ENCODE measurements at regions not wholly inside any gene's neighbourhood (a gene's known extent, or its start where the extent isn't known, plus 50 kb on each side); places are given as distances from the start of the nearest gene placed in this dataset.
"Not testable (repeated sequence)": the region's sequence is repeated elsewhere in the genome, so short reads cannot be mapped to it uniquely, and the experiment has no call there.

DNA sequence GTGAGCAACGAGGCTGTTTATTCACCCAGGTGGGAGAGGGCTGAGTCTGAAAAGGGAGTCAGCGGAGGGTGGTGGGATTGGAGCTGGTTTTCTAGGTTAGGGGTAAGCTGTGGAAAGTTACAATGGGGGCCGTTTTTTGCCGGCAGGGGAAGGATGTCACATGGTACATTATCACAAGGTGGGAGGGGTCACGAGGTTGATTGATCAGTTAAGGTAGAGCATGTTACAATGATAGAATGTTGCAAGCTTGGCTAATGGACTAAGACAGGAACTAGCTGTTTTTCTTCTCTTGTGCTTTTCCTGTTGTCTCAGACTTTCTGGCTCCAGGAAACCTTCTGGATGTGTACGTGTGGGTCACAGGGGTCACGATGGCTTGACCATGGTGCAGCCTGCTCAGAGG lies 536.3 kb upstream of the HTR2C start:
- Histone ChIP-seq H3K27me3 (ENCODE audit: control insufficient read depth, insufficient read depth, low read length) (no peaks in the 10 kb centered on the region), H3K36me3 (ENCODE audit: control insufficient read depth, insufficient read depth, low read length) (peaks cover 18% of the 10 kb centered on the region), H3K9ac (ENCODE audit: low read depth, low read length) (no peak overlapping the region), H3K9me3 (ENCODE audit: control insufficient read depth, insufficient read depth, low read length) (no peaks in the 10 kb centered on the region), H3K4me3 (ENCODE audit: low read depth, low read length) (peak overlapping the region; percentile 45), H3K4me1 (ENCODE audit: control insufficient read depth, insufficient read depth, low read length) (peaks cover 19% of the 10 kb centered on the region)

DNA sequence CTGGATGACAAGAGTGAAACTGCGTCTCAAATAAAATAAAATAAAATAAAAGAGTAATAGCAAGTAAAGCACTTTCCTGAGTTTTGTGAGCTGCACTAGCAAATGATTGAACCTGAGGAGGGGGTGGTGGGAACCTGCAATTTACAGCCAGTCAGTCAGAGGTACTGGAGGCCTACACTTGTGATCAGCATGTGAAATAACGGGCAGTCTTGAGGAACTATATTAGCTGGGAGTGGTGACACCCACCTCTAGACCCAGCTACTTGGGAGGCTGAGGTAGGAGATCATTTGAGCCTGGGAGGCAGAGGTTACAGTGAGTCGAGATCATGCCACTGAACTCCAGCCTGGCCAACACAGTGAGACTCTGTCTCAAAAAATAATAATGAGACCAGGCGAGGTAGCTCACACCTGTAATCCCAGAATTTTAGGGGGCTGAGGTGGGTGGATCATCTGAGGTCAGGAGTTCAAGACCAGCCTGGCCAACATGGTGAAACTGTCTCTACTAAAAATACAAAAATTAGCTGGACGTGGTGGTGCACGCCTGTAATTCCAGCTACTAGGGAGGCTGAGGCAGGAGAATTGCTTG lies 537.1 kb upstream of the HTR2C start:
- H3K4me3 ChIP-seq (ENCODE audit: low read depth, low read length) = peak overlapping the region; percentile 4
- no peaks in the 10 kb centered on the region for H3K9me3 ChIP-seq (ENCODE audit: control insufficient read depth, insufficient read depth, low read length)
- H3K4me1 ChIP-seq (ENCODE audit: control insufficient read depth, insufficient read depth, low read length) = peaks cover 19% of the 10 kb centered on the region
- H3K36me3 ChIP-seq (ENCODE audit: control insufficient read depth, insufficient read depth, low read length) = peaks cover 18% of the 10 kb centered on the region
- no peak overlapping the region for H3K9ac ChIP-seq (ENCODE audit: low read depth, low read length)
- H3K27me3 ChIP-seq (ENCODE audit: control insufficient read depth, insufficient read depth, low read length) = no peaks in the 10 kb centered on the region

DNA sequence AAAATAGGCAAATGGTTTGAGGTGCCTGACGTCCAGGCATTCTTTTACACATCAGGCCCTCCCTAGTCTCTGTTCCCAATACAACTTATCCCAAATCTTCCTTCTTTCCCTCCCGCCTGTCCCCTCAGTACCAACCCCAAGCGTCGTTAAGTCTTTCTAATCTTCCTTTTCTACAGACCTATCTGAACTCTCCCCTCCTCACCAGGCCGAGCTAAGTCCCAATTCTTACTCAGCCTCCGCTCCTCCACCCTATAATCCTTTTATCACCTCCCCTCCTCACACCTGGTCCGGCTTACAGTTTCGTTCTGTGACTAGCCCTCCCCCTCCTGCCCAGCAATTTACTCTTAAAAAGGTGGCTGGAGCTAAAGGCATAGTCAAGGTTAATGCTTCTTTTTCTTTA lies 542.4 kb upstream of the HTR2C start:
- not testable (repeated sequence) for H3K9me3 ChIP-seq (ENCODE audit: control insufficient read depth, insufficient read depth, low read length); H3K27me3 ChIP-seq (ENCODE audit: control insufficient read depth, insufficient read depth, low read length); H3K36me3 ChIP-seq (ENCODE audit: control insufficient read depth, insufficient read depth, low read length)
- Histone ChIP-seq H3K4me1 (ENCODE audit: control insufficient read depth, insufficient read depth, low read length) (peaks cover 15% of the 10 kb centered on the region), H3K4me3 (ENCODE audit: low read depth, low read length) (peak overlapping the region; percentile 82), H3K9ac (ENCODE audit: low read depth, low read length) (peak overlapping the region; percentile 77)

DNA sequence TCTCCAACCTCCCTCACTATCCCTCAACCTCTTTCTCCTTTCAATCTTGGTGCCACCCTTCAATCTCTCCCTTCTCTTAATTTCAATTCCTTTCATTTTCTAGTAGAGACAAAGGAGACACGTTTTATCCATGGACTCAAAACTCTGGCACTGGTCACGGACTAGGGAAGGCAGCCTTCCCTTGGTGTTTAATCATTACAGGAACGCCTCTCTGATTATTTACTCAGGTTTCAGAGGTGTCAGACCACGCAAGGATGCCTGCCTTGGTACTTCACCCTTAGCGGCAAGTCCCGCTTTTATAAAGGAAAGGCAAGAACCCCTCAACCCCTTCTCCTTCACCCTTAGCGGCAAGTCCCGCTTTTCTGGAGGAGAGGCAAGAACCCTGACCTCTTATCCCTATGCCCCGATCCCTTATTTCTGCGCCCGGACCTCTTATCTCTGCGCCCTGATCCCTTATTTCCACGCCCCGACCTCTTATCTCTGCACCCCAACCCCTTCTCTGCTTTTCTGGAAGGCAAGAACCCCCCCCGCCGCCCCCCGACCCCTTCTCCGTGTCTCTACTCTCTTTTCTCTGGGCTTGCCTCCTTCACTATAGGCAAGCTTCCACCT lies 543.1 kb upstream of the HTR2C start:
- H3K9me3 ChIP-seq (ENCODE audit: control insufficient read depth, insufficient read depth, low read length); H3K36me3 ChIP-seq (ENCODE audit: control insufficient read depth, insufficient read depth, low read length); H3K27me3 ChIP-seq (ENCODE audit: control insufficient read depth, insufficient read depth, low read length): not testable (repeated sequence)
- Histone ChIP-seq H3K4me1 (ENCODE audit: control insufficient read depth, insufficient read depth, low read length) (peaks cover 18% of the 10 kb centered on the region), H3K4me3 (ENCODE audit: low read depth, low read length) (peak overlapping the region; percentile 82), H3K9ac (ENCODE audit: low read depth, low read length) (peak overlapping the region; percentile 99)

DNA sequence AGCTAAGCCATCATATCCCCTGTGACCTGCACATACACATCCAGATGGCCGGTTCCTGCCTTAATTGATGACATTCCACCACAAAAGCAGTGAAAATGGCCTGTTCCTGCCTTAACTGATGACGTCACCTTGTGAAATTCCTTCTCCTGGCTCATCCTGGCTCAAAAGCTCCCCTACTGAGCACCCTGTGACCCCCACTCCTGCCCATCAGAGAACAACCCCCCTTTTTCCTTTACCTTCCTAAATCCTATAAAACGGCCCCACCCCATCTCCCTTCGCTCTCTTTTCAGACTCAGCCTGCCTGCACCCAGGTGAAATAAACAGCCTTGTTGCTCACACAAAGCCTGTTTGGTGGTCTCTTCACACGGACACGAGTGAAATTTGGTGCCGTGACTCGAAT lies 543.8 kb upstream of the HTR2C start:
- not testable (repeated sequence) for H3K27me3 ChIP-seq (ENCODE audit: control insufficient read depth, insufficient read depth, low read length); H3K9me3 ChIP-seq (ENCODE audit: control insufficient read depth, insufficient read depth, low read length); H3K36me3 ChIP-seq (ENCODE audit: control insufficient read depth, insufficient read depth, low read length)
- Histone ChIP-seq H3K4me1 (ENCODE audit: control insufficient read depth, insufficient read depth, low read length) (peaks cover 20% of the 10 kb centered on the region), H3K4me3 (ENCODE audit: low read depth, low read length) (peak overlapping the region; percentile 82), H3K9ac (ENCODE audit: low read depth, low read length) (peak overlapping the region; percentile 99)

DNA sequence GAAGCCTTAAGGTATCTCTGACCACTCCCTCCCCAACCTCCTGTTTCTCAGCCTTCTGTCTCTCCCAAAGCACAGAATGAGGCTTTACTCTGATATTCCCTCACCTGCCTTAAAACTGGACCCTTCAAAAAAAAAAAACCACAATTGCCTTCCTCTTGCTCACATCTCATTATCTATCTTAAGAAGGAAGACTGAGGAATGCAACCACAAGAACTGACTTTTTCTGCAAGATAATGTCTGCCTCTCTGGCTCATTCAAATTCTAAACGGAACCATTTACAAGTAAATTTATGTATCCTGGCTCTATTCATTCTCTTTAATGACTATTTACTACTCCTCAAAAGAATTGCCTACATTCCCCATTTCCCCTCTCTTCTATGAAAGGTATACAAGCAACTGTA lies 545.5 kb upstream of the HTR2C start:
- Histone ChIP-seq H3K4me3 (ENCODE audit: low read depth, low read length) (peak overlapping the region; percentile 19), H3K9ac (ENCODE audit: low read depth, low read length) (peak overlapping the region; percentile 68), H3K4me1 (ENCODE audit: control insufficient read depth, insufficient read depth, low read length) (peaks cover 21% of the 10 kb centered on the region), H3K36me3 (ENCODE audit: control insufficient read depth, insufficient read depth, low read length) (peaks cover 3% of the 10 kb centered on the region), H3K27me3 (ENCODE audit: control insufficient read depth, insufficient read depth, low read length) (no peaks in the 10 kb centered on the region), H3K9me3 (ENCODE audit: control insufficient read depth, insufficient read depth, low read length) (no peaks in the 10 kb centered on the region)

DNA sequence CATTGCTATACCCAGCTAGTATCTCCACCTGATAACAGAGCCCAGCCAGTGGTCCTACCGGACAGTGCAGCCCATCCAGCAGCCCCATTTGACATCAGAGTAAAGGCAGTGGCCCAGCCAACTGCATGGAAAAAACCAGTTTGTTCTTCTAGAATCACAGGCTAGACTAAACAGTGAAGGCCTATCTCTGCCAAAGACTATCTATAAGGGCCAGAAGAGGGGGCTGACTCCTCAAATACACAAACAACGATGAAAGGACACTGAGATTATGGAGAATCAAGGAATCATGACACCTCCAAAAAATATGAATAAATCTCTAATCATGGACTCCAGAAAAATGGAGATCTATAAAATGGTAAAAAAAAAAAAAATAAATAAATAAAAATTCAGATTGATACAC lies 546.4 kb upstream of the HTR2C start:
- Histone ChIP-seq H3K36me3 (ENCODE audit: control insufficient read depth, insufficient read depth, low read length) (no peaks in the 10 kb centered on the region), H3K9me3 (ENCODE audit: control insufficient read depth, insufficient read depth, low read length) (no peaks in the 10 kb centered on the region), H3K9ac (ENCODE audit: low read depth, low read length) (peak overlapping the region; percentile 28), H3K4me3 (ENCODE audit: low read depth, low read length) (no peak overlapping the region), H3K4me1 (ENCODE audit: control insufficient read depth, insufficient read depth, low read length) (peaks cover 21% of the 10 kb centered on the region), H3K27me3 (ENCODE audit: control insufficient read depth, insufficient read depth, low read length) (no peaks in the 10 kb centered on the region)

DNA sequence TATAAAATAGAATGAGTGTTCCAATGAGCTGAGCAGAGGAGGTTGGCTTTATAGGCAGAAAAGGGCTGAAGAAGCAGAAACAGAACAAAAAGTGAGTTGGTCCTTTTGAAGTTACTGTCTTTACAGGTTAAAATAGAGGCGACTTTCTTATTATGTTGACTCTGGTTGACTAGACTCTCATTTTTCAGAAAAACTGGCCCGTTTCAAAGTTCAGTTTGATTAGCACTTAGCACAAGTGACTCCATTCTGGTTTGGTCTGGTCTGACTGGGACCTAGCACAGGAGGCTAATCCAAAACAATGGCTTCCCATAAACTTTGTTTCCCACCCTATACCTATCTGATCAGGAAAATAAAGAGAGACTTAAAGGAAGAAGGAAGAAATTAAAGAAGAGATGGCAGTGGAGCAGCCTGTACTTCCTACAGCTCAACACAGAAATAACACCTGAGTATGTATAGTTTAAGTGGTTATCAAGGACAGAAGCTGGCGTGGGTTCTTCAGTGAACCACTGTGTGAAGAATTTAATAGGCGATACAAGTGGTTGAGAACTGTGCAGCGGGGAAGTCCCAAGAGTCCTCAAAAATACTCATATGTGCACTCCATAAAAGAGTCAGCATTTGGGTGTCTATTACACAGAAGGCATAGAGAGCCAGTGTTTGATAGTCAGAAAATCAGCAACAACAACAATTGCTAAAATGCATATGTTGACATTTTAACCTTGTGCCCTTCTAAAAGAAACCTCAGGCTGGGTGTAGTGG lies 554.8 kb upstream of the HTR2C start:
- Histone ChIP-seq H3K27me3 (ENCODE audit: control insufficient read depth, insufficient read depth, low read length) (no peaks in the 10 kb centered on the region), H3K36me3 (ENCODE audit: control insufficient read depth, insufficient read depth, low read length) (no peaks in the 10 kb centered on the region), H3K4me3 (ENCODE audit: low read depth, low read length) (no peak overlapping the region), H3K4me1 (ENCODE audit: control insufficient read depth, insufficient read depth, low read length) (peaks cover 2% of the 10 kb centered on the region), H3K9ac (ENCODE audit: low read depth, low read length) (no peak overlapping the region), H3K9me3 (ENCODE audit: control insufficient read depth, insufficient read depth, low read length) (peaks cover 5% of the 10 kb centered on the region)

DNA sequence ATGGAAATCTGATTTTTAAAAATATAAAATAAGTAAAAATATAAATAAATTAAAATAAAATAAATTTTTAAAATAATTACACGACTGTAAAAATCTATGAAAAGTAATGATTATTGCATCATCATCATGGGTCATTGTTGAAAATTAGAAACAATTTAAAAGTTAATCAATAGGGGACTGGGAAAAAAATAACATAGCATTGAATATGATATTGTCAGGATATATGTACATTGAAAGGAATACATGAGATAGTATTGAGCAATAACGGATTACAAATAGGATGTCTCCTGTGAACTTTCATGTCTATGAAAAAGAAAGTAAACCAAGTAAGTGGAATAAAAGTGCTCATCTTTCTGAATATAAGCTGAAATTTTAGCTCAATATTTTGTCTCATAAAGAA lies 566.8 kb upstream of the HTR2C start:
- Histone ChIP-seq H3K4me1 (ENCODE audit: control insufficient read depth, insufficient read depth, low read length) (peaks cover 16% of the 10 kb centered on the region), H3K27me3 (ENCODE audit: control insufficient read depth, insufficient read depth, low read length) (no peaks in the 10 kb centered on the region), H3K36me3 (ENCODE audit: control insufficient read depth, insufficient read depth, low read length) (no peaks in the 10 kb centered on the region), H3K4me3 (ENCODE audit: low read depth, low read length) (no peak overlapping the region), H3K9me3 (ENCODE audit: control insufficient read depth, insufficient read depth, low read length) (no peaks in the 10 kb centered on the region), H3K9ac (ENCODE audit: low read depth, low read length) (no peak overlapping the region)

DNA sequence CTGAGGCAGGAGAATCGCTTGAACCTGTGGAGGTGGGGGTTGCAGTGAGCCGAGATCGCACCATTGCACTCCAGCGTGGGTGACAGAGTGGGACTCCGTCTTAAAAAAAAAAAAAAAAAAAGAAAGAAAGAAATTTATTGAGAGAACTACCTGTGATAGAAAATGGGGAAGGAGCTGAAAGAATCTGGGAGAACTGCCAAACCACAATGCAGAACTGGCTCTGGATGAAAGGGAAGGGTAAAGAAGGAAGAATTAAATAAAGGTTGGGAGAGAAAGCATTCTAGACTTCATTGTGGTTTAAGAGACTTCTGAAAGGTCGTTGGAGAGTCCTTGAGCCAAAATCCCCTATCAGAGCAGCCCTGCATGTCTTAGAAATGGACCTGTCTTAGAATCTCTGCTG lies 567.9 kb upstream of the HTR2C start:
- Histone ChIP-seq H3K4me3 (ENCODE audit: low read depth, low read length) (no peak overlapping the region), H3K9me3 (ENCODE audit: control insufficient read depth, insufficient read depth, low read length) (no peaks in the 10 kb centered on the region), H3K9ac (ENCODE audit: low read depth, low read length) (no peak overlapping the region), H3K4me1 (ENCODE audit: control insufficient read depth, insufficient read depth, low read length) (peaks cover 16% of the 10 kb centered on the region), H3K36me3 (ENCODE audit: control insufficient read depth, insufficient read depth, low read length) (no peaks in the 10 kb centered on the region), H3K27me3 (ENCODE audit: control insufficient read depth, insufficient read depth, low read length) (no peaks in the 10 kb centered on the region)

DNA sequence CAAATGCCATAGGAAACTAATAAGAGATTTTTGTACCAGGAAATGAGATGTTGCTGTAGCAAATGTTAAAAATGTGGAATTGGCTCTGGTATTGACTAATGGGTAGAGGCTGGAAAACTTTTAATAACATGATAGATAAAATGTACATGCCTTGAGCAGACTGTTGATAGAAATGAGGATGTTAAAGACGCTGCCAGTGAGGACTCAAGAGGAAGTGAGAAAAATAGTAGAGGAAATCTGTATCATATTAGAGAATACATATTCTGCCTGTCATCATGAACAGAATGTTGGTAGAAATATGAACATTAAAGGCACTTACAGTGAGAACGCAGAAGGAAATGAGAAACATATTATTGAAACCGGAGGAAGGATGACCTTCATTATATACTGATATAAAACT lies 577.2 kb upstream of the HTR2C start:
- no peaks in the 10 kb centered on the region for H3K27me3 ChIP-seq (ENCODE audit: control insufficient read depth, insufficient read depth, low read length)
- no peaks in the 10 kb centered on the region for H3K4me1 ChIP-seq (ENCODE audit: control insufficient read depth, insufficient read depth, low read length)
- H3K4me3 ChIP-seq (ENCODE audit: low read depth, low read length) = no peak overlapping the region
- no peaks in the 10 kb centered on the region for H3K9me3 ChIP-seq (ENCODE audit: control insufficient read depth, insufficient read depth, low read length)
- no peaks in the 10 kb centered on the region for H3K36me3 ChIP-seq (ENCODE audit: control insufficient read depth, insufficient read depth, low read length)
- no peak overlapping the region for H3K9ac ChIP-seq (ENCODE audit: low read depth, low read length)

DNA sequence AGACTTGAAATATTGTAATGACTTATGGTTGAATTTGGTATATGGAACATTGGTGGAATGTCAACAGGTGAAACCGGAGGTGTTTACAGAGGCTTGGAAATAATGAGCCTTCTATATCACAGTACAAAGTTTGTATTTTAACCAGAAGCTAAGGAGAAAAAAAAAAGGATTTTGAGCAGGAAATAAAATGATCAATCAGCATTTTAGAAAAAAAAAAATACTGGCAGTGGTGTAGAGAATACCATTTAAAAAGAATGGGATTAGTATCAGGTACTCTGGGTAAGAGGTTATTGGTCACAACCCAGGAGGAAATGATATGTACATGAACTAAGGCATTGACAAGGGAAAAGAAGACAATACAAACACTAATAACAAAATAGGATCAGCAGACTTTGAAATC lies 587.1 kb upstream of the HTR2C start:
- H3K9me3 ChIP-seq (ENCODE audit: control insufficient read depth, insufficient read depth, low read length) = no peaks in the 10 kb centered on the region
- H3K27me3 ChIP-seq (ENCODE audit: control insufficient read depth, insufficient read depth, low read length) = no peaks in the 10 kb centered on the region
- H3K36me3 ChIP-seq (ENCODE audit: control insufficient read depth, insufficient read depth, low read length) = no peaks in the 10 kb centered on the region
- H3K9ac ChIP-seq (ENCODE audit: low read depth, low read length) = no peak overlapping the region
- no peak overlapping the region for H3K4me3 ChIP-seq (ENCODE audit: low read depth, low read length)
- H3K4me1 ChIP-seq (ENCODE audit: control insufficient read depth, insufficient read depth, low read length) = peaks cover 17% of the 10 kb centered on the region

Data from iPS-15b (cell line).